IMR-90 (cell line): ENCODE measurements at regions not wholly inside any gene's neighbourhood (a gene's known extent, or its start where the extent isn't known, plus 50 kb on each side); places are given as distances from the start of the nearest gene placed in this dataset.

ENCODE experiments used
- ATAC-seq: fragments of 200-7000 bp; cut with Tn5 transposase; 2 replicates; pipeline ENCODE4 v1.9.1; 2020; ENCODE audit warnings: low read depth, mild to moderate bottlenecking, moderate library complexity
- BruUV-seq: library from RNA; stranded (reverse); fragments of 400-500 nt; replicated peaks from 2 replicates; lab custom pipeline; 2021; lab: Mats Ljungman, UMichigan
- CTCF ChIA-PET: fragments of 300-600 bp; formaldehyde crosslinking; extraction: SDS; loops from one replicate; lab custom pipeline; 2021; ENCODE audit warnings: antibody characterized with exemption; lab: Yijun Ruan, JAX
- POLR2A ChIA-PET: fragments of 300-600 bp; sonication (Branson Sonifier 250); formaldehyde crosslinking; loops from one replicate; lab custom pipeline; 2022; ENCODE audit warnings: antibody characterized with exemption; ENCODE audit not compliant: unreplicated experiment; lab: Charles Lee
- DNase-seq: peaks from one replicate; pipeline ENCODE4 v3.0.0; 2013
- H2AFZ ChIP-seq: replicated peaks from 2 replicates; pipeline ENCODE3; 2013; ENCODE audit warnings: low read length, mild to moderate bottlenecking; ENCODE audit not compliant: poor library complexity
- H2AK5ac ChIP-seq: 2 replicates; pipeline ENCODE4 v1.6.1; 2013; ENCODE audit warnings: low read depth, low read length, inconsistent platforms
- H2AK9ac ChIP-seq: replicated peaks from 2 replicates; pipeline ENCODE3; 2013; ENCODE audit warnings: mild to moderate bottlenecking, low read depth, low read length, moderate library complexity; ENCODE audit not compliant: poor library complexity
- H2BK120ac ChIP-seq: 2 replicates; pipeline ENCODE4 v1.6.1; 2013; ENCODE audit warnings: low read depth, low read length, inconsistent platforms
- H2BK15ac ChIP-seq: 3 replicates; pipeline ENCODE4 v1.6.1; 2013; ENCODE audit warnings: low read depth, low read length, inconsistent platforms
- H2BK20ac ChIP-seq: 2 replicates; pipeline ENCODE4 v1.6.1; 2013; ENCODE audit warnings: low read depth, mild to moderate bottlenecking, inconsistent platforms, low read length, moderate library complexity
- H2BK5ac ChIP-seq: 2 replicates; pipeline ENCODE4 v1.6.1; 2013; ENCODE audit warnings: mild to moderate bottlenecking, low read depth, low read length, inconsistent platforms; ENCODE audit not compliant: poor library complexity, severe bottlenecking
- H3K14ac ChIP-seq: replicated peaks from 2 replicates; pipeline ENCODE4 v1.6.1; 2013; ENCODE audit warnings: low read depth, low read length, inconsistent platforms
- H3K18ac ChIP-seq: 2 replicates; pipeline ENCODE4 v1.6.1; 2013; ENCODE audit warnings: low read depth, low read length, control low read depth
- H3K23ac ChIP-seq: 2 replicates; pipeline ENCODE4 v1.6.1; 2013; ENCODE audit warnings: low read depth, low read length, inconsistent platforms
- H3K27ac ChIP-seq: 2 replicates; pipeline ENCODE4 v1.5.1; 2013; ENCODE audit warnings: mild to moderate bottlenecking, control low read depth, low read length; ENCODE audit not compliant: insufficient read depth
- H3K27me3 ChIP-seq: 2 replicates; pipeline ENCODE4 v1.6.1; 2013; ENCODE audit warnings: low read length; ENCODE audit not compliant: control insufficient read depth, insufficient read depth
- H3K36me3 ChIP-seq: 2 replicates; pipeline ENCODE4 v1.6.1; 2013; ENCODE audit warnings: low read length, mixed read lengths; ENCODE audit not compliant: control insufficient read depth, insufficient read depth
- H3K4ac ChIP-seq: 2 replicates; pipeline ENCODE4 v1.6.1; 2013; ENCODE audit warnings: low read depth, low read length, inconsistent platforms
- H3K4me1 ChIP-seq: 2 replicates; pipeline ENCODE4 v1.6.1; 2013; ENCODE audit warnings: low read length, mixed read lengths; ENCODE audit not compliant: control insufficient read depth, insufficient read depth
- H3K4me2 ChIP-seq: 2 replicates; pipeline ENCODE4 v1.6.1; 2013; ENCODE audit warnings: low read depth, mild to moderate bottlenecking, control low read depth, low read length, moderate library complexity
- H3K4me3 ChIP-seq: 2 replicates; pipeline ENCODE4 v1.5.1; 2013; ENCODE audit warnings: low read depth, mild to moderate bottlenecking, control low read depth, low read length, moderate library complexity; ENCODE audit not compliant: insufficient read depth
- H3K56ac ChIP-seq: 2 replicates; pipeline ENCODE4 v1.6.1; 2013; ENCODE audit warnings: low read length, inconsistent platforms; ENCODE audit not compliant: insufficient read depth; ENCODE audit errors: extremely low read depth
- H3K79me1 ChIP-seq, 2 experiments: 2 replicates each; pipeline ENCODE4 v1.6.1; 2013; ENCODE audit warnings: low read length in 2 of 2, inconsistent platforms in 1 of 2, low read depth in 1 of 2
- H3K9ac ChIP-seq: 2 replicates; pipeline ENCODE4 v1.6.1; 2013; ENCODE audit warnings: low read depth, low read length, control low read depth
- H3K9me1 ChIP-seq: 2 replicates; pipeline ENCODE4 v1.6.1; 2013; ENCODE audit warnings: low read length, inconsistent platforms; ENCODE audit not compliant: insufficient read depth
- H3K9me3 ChIP-seq: 2 replicates; pipeline ENCODE4 v1.6.1; 2013; ENCODE audit warnings: low read length; ENCODE audit not compliant: control insufficient read depth, insufficient read depth
- H4K20me1 ChIP-seq: 2 replicates; pipeline ENCODE4 v1.6.1; 2013; ENCODE audit warnings: low read length, inconsistent platforms; ENCODE audit not compliant: insufficient read depth
- H4K5ac ChIP-seq: 2 replicates; pipeline ENCODE4 v1.6.1; 2013; ENCODE audit warnings: mild to moderate bottlenecking, low read depth, low read length, control low read depth
- H4K8ac ChIP-seq, 2 experiments: 2 replicates each; pipeline ENCODE4 v1.6.1; 2013; ENCODE audit warnings: low read depth in 2 of 2, low read length in 2 of 2, control low read depth in 1 of 2, inconsistent platforms in 1 of 2
- H4K91ac ChIP-seq: 2 replicates; pipeline ENCODE4 v1.6.1; 2013; ENCODE audit warnings: low read depth, low read length, inconsistent platforms; ENCODE audit not compliant: insufficient read depth
- CEBPB ChIP-seq: IDR thresholded peaks from 2 replicates; pipeline ENCODE4 v1.6.1; 2012; ENCODE audit warnings: low read depth, low read length, improper control_type of control experiment
- FOS ChIP-seq: fragments of 150-350 bp; IDR thresholded peaks from 2 replicates; pipeline ENCODE4 v1.6.1; 2016; ENCODE audit warnings: low read depth, low read length
- MXI1 ChIP-seq: IDR thresholded peaks from 2 replicates; pipeline ENCODE4 v1.6.1; 2012; ENCODE audit warnings: low read depth, mild to moderate bottlenecking, low read length, moderate library complexity, borderline replicate concordance
- NFE2L2 ChIP-seq: fragments of 150-350 bp; IDR thresholded peaks from 2 replicates; pipeline ENCODE4 v1.6.1; 2016; ENCODE audit warnings: low read depth, mild to moderate bottlenecking, low read length
- POLR2A ChIP-seq: IDR thresholded peaks from 2 replicates; pipeline ENCODE4 v1.6.1; 2012; ENCODE audit warnings: mild to moderate bottlenecking, low read depth, low read length
- RFX5 ChIP-seq: IDR thresholded peaks from 2 replicates; pipeline ENCODE4 v1.8.0; 2012; ENCODE audit warnings: low read depth, mild to moderate bottlenecking, low read length, moderate library complexity
- SMC3 ChIP-seq: fragments of 150-350 bp; IDR thresholded peaks from 2 replicates; pipeline ENCODE4 v1.6.1; 2016; ENCODE audit warnings: low read depth, mild to moderate bottlenecking, antibody characterized with exemption, low read length, moderate library complexity
- WGBS, 2 experiments: methylation state at CpG; one replicate each; pipeline versions ENCODE4 v1.1.5 to v1.1.7; 2013; ENCODE audit warnings: missing lambda C conversion rate in 2 of 2; ENCODE audit not compliant: insufficient read length in 1 of 2; ENCODE audit errors: extremely low coverage in 2 of 2; 5-methylcytosine and 5-hydroxymethylcytosine counted together
- dilution Hi-C: fragments of 300-500 bp; cut with HindIII; formaldehyde crosslinking; loops from one replicate; pipeline ENCODE4 v1.14.3; 2018; ENCODE audit warnings: low sequenced_read_pairs; ENCODE audit not compliant: unreplicated experiment
- in situ Hi-C: fragments of 300-500 bp; cut with MboI; formaldehyde crosslinking; loops from 3 replicates; pipeline ENCODE4 v1.14.3; 2019; ENCODE audit warnings: low sequenced_read_pairs, inconsistent platforms, mixed read lengths
- intact Hi-C: fragments of 100-400 bp; cut with micrococcal nuclease; formaldehyde crosslinking; loops from 2 replicates; pipeline ENCODE4 v1.10.0; 2022

DNA sequence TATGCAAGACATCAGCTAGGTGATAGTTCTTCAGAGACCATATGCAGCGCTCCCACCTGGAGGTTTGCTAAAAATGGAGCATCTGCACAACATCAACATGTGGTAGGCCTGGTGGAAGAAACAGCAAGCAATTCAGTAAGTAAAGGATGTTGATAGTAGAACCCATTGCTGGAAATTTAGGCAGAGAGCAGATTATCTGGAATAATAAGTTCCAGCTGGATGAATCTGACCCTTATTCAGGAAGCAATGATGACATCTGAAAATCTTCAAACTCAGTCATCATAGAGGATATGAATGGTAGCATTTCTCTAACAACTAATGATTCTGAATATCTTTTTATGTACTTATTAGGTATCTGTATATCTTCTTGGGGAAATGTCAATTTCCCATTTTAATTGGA, 225.2 kb upstream of the ANO3 start:
- H3K27ac ChIP-seq: no peak overlapping the region

More for the DNA sequence above, 225.2 kb upstream of the ANO3 start:
- H3K36me3 ChIP-seq: no peaks in the 10 kb centered on the region
- CTCF ChIA-PET: no interaction called here
- TF ChIP-seq CEBPB: no peak
- no peak for TF ChIP-seq RFX5
- no peak for TF ChIP-seq SMC3
- TF ChIP-seq NFE2L2: no peak
- TF ChIP-seq MXI1: no peak
- TF ChIP-seq FOS: no peak
- no peak for TF ChIP-seq POLR2A
- POLR2A ChIA-PET: no interaction called here
- no peak overlapping the region for H4K91ac ChIP-seq
- H3K18ac ChIP-seq: peak overlapping the region; percentile 20; the same call in 1 of the 2 replicates
- no peaks in the 10 kb centered on the region for H3K79me1 ChIP-seq
- no peak overlapping the region for H2BK15ac ChIP-seq
- peaks cover 6% of the 10 kb centered on the region for H3K4me1 ChIP-seq
- H2AK5ac ChIP-seq: no peak overlapping the region
- H3K9me1 ChIP-seq: no peaks in the 10 kb centered on the region; the same call in 1 of the 2 replicates
- H3K9ac ChIP-seq: no peak overlapping the region
- no peaks in the 10 kb centered on the region for H4K20me1 ChIP-seq
- DNase-seq: no peak
- no peak overlapping the region for H2AK9ac ChIP-seq
- no peaks in the 10 kb centered on the region for H3K9me3 ChIP-seq
- no peak overlapping the region for H2BK5ac ChIP-seq
- no peak overlapping the region for H3K14ac ChIP-seq
- H4K5ac ChIP-seq: no peak overlapping the region
- H3K23ac ChIP-seq: no peak overlapping the region
- no peak overlapping the region for H3K4me3 ChIP-seq
- H3K4me2 ChIP-seq: no peak overlapping the region
- intact Hi-C loops: loop anchor here (1.0 kb wide), 1 partner anchor 74 kb away; no protein-coding TSS in a partner anchor
- ATAC-seq: no peak
- no peak overlapping the region for H3K56ac ChIP-seq
- no peak overlapping the region for H2BK20ac ChIP-seq
- dilution Hi-C loops: no loop called here
- H3K4ac ChIP-seq: peak overlapping the region; percentile 23; the same call in 1 of the 2 replicates
- no peaks in the 10 kb centered on the region for H3K27me3 ChIP-seq
- no CpG with 5 or more reads among the region's 1 CpG for WGBS, 2 experiments
- no TSS peak for BruUV-seq
- no peak overlapping the region for H4K8ac ChIP-seq
- no peak overlapping the region for H2BK120ac ChIP-seq
- in situ Hi-C loops: no loop called here
- H2AFZ ChIP-seq: no peak overlapping the region
